Mesodermal cell (in vitro differentiated cells): ENCODE measurements at regions not wholly inside any gene's neighbourhood (a gene's known extent, or its start where the extent isn't known, plus 50 kb on each side); places are given as distances from the start of the nearest gene placed in this dataset.
"Not testable (repeated sequence)": the region's sequence is repeated elsewhere in the genome, so short reads cannot be mapped to it uniquely, and the experiment has no call there.

ENCODE experiments used
- H3K27ac ChIP-seq: 2 replicates; pipeline ENCODE4 v1.7.0; 2013; ENCODE audit warnings: mild to moderate bottlenecking, low read depth, low read length, moderate library complexity; ENCODE audit not compliant: severe bottlenecking
- H3K36me3 ChIP-seq: 2 replicates; pipeline ENCODE4 v1.7.1; 2013; ENCODE audit warnings: mild to moderate bottlenecking, low read length, moderate library complexity; ENCODE audit not compliant: control insufficient read depth, insufficient read depth
- H3K4me1 ChIP-seq: one replicate; pipeline ENCODE4 v1.7.1; 2013; ENCODE audit warnings: mild to moderate bottlenecking, low read length; ENCODE audit not compliant: insufficient read depth, control insufficient read depth, poor library complexity, severe bottlenecking
- H3K4me3 ChIP-seq: 2 replicates; pipeline ENCODE4 v1.7.0; 2013; ENCODE audit warnings: low read length, control low read depth, mild to moderate bottlenecking; ENCODE audit not compliant: insufficient read depth, poor library complexity, severe bottlenecking; ENCODE audit errors: extremely low read depth
- H3K9me3 ChIP-seq: 2 replicates; pipeline ENCODE4 v1.7.1; 2013; ENCODE audit warnings: mild to moderate bottlenecking, low read length, moderate library complexity; ENCODE audit not compliant: control insufficient read depth
- whole genome bisulfite sequencing, 2 experiments: methylation state at CpG; one replicate each; pipeline ENCODE4 v1.1.5; 2013; ENCODE audit warnings: missing lambda C conversion rate in 2 of 2; ENCODE audit not compliant: insufficient coverage in 2 of 2; 5-methylcytosine and 5-hydroxymethylcytosine counted together

GRCh38 chr3:15879787-15880186 lies 82.0 kb upstream of the ANKRD28 start:
- H3K36me3 ChIP-seq, H3K4me1 ChIP-seq, H3K9me3 ChIP-seq, H3K4me3 ChIP-seq, H3K27ac ChIP-seq: not testable (repeated sequence)
- WGBS, 2 experiments: 83 to 100% methylated on average over 2 to 3 of the region's 3 CpGs

- Histone ChIP-seq H3K9me3 (peaks cover 4% of the 10 kb centered on the region), H3K4me1 (no peaks in the 10 kb centered on the region), H3K4me3 (no peak overlapping the region), H3K27ac (no peak overlapping the region), H3K36me3 (no peaks in the 10 kb centered on the region)
- 86 to 94% methylated on average over 2 of the region's 2 CpGs for WGBS, 2 experiments
These were observed 84.8 kb upstream of the ANKRD28 start for GRCh38 chr3:15882577-15882976.

DNA sequence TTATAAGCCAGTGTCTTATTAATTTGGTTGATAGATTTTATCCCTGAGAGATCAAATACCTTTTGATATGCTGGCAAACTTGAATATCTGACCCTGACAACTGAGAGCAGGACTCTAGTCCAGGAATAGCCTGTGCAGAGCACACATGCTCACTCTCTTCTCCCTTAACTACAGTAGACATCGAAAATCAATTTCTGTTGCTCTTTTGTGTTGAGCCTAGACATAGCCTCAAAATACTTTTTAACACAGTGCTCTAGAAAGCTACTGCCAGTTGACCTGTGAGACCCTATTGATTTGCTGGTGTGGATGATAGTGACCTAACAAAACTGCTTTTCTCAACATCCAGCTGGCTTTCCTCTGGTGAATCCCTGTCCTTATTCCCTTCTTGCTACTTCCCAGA lies 86.4 kb upstream of the ANKRD28 start:
- Histone ChIP-seq H3K4me1 (no peaks in the 10 kb centered on the region), H3K9me3 (peaks cover 4% of the 10 kb centered on the region), H3K27ac (no peak overlapping the region), H3K4me3 (no peak overlapping the region), H3K36me3 (no peaks in the 10 kb centered on the region)
- 88% methylated on average over 1 of the region's 1 CpG; no CpG with 5 or more reads in 1 of the 2 experiments for WGBS, 2 experiments

GRCh38 chr3:15886521-15886920 lies 88.7 kb upstream of the ANKRD28 start:
- Histone ChIP-seq H3K4me3 (no peak overlapping the region), H3K4me1 (no peaks in the 10 kb centered on the region), H3K36me3 (no peaks in the 10 kb centered on the region), H3K27ac (no peak overlapping the region), H3K9me3 (peaks cover 4% of the 10 kb centered on the region)

GRCh38 chr3:15887261-15887660 lies 89.5 kb upstream of the ANKRD28 start:
- Histone ChIP-seq H3K27ac (no peak overlapping the region), H3K9me3 (peaks cover 4% of the 10 kb centered on the region), H3K36me3 (no peaks in the 10 kb centered on the region), H3K4me3 (no peak overlapping the region), H3K4me1 (no peaks in the 10 kb centered on the region)

DNA sequence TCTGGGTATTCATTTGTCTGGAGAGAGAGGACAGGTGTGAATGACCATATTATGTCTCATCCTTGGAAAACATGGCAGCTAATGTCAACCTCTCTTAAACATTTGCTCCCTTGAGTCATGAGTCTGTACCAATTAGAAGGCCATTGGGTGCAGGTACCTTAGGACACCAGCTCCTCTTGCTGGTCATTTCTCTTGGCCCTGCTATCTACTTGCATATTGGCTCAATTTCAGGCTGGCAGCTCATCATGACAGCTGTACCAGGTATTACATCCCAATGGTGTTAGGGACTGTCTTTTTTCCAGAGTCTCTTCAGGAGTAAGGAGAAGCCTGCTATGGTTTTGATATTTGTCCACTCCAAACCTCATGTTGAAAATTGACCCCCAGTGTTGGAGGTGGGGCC lies 92.2 kb upstream of the ANKRD28 start:
- no peak overlapping the region for H3K27ac ChIP-seq
- H3K4me3 ChIP-seq: no peak overlapping the region
- peaks cover 4% of the 10 kb centered on the region for H3K9me3 ChIP-seq
- no peaks in the 10 kb centered on the region for H3K36me3 ChIP-seq
- H3K4me1 ChIP-seq: no peaks in the 10 kb centered on the region

DNA sequence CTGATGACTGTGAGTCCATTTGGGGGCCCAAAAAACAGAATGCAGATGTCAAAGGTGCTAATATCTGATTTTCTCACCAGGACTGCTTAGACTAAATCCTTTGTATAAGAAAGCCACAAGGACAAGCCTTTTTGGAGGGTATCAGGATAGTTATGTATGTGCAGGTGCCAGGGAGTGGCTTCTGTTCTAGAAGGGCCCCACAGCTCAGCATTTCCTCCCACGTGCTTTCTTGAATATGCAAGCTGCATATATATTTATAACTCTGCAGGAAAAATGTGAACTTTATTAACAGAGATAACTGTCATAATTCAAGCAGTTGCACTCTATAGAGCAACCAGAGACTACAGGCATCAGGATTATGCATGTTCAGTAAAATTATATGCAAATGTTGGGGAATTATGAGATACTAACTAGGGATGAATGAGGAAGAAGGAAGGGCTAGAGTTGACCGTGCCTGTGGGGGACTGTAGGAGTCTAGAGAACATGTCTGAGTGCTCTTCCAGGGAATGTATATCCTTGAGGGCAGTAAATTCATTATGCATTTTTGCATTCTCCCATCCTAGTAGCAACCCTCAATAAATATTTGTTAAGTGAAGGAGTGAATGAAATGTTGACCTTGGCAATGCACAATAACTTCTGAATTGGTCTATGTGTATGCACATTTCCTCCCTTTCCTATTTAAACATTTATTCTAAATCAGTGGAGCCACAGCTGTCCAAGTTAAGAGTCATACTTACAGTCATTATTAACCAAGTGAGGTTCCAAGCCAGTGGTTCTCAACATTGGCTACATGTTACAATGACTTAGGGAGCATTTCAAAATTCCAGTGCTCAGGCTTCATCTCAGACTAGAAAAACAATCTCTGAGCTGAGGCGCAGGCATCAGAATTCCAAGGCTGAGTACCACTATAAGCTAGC lies 94.8 kb upstream of the ANKRD28 start:
- Histone ChIP-seq H3K4me1 (no peaks in the 10 kb centered on the region), H3K27ac (no peak overlapping the region), H3K4me3 (no peak overlapping the region), H3K9me3 (no peaks in the 10 kb centered on the region), H3K36me3 (no peaks in the 10 kb centered on the region)
- 88 to 90% methylated on average over 2 of the region's 3 CpGs for WGBS, 2 experiments

DNA sequence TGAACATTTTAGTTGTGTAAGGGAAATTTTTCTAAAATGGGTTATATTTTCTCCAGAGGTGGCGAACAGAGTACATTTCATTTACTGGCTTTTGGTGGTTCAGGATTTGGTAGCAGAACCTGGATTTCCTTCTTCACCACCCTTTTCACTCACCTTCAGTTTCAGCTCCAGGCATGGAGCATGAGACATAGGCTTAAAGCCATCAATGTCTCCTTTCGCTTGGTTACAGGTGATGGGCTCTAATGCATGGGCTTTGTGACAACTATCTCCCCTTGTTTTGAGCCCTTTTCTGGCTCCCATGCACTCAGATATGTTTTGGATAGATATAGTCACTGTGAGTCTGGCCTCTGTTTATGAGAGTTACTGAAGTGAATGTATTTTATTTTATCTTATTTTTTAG lies 96.6 kb upstream of the ANKRD28 start:
- Histone ChIP-seq H3K36me3 (no peaks in the 10 kb centered on the region), H3K27ac (no peak overlapping the region), H3K4me3 (no peak overlapping the region), H3K4me1 (no peaks in the 10 kb centered on the region), H3K9me3 (no peaks in the 10 kb centered on the region)
- 100% methylated on average over 1 of the region's 2 CpGs; no CpG with 5 or more reads in 1 of the 2 experiments for WGBS, 2 experiments

DNA sequence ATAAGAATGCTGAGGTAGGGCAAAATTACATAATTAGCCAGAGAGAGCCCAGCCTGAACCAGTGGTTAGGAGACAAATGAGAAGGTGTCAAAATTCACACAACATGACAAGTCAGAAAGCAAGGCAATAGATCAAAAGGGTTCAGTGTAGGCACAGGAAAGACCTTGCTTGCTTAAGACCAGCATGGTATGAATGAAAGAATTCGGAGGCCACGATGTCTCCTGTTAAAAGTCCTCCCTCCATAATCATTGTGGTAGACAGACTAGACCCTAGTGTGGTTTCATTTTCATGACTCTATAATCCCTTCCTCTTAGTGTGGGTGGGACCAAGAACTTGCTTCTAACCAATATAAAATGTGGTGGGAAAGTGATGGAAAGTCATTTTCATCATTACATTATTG lies 98.7 kb upstream of the ANKRD28 start:
- no peak overlapping the region for H3K27ac ChIP-seq
- WGBS, 2 experiments: no CpG with 5 or more reads among the region's 2 CpGs
- H3K4me1 ChIP-seq: no peaks in the 10 kb centered on the region
- H3K36me3 ChIP-seq: no peaks in the 10 kb centered on the region
- H3K9me3 ChIP-seq: no peaks in the 10 kb centered on the region
- no peak overlapping the region for H3K4me3 ChIP-seq

DNA sequence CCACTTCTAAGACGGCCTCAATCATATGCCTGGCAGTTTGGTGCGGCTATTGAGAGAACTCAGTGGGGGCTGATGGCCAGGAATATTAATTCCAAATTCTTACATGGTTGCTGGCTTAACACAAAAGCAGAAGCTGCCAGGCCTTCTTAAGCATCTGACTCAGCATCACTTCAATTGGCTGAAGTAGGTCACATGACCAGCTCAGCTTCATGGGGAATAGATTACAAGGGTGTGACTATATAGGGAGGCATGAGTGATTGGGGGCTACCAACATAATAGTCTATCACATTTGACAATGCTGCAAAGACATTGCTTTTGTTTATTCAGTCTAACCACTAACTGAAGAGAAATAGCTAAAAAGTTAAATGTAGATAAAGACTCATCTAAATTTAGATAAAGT lies 101.6 kb upstream of the ANKRD28 start:
- Histone ChIP-seq H3K27ac (no peak overlapping the region), H3K4me1 (no peaks in the 10 kb centered on the region), H3K9me3 (no peaks in the 10 kb centered on the region), H3K4me3 (no peak overlapping the region), H3K36me3 (no peaks in the 10 kb centered on the region)
- WGBS, 2 experiments: 77 to 100% methylated on average over 1 to 2 of the region's 2 CpGs

- no peaks in the 10 kb centered on the region for H3K9me3 ChIP-seq
- no peak overlapping the region for H3K4me3 ChIP-seq
- 78 to 86% methylated on average over 2 to 3 of the region's 3 CpGs for WGBS, 2 experiments
- no peaks in the 10 kb centered on the region for H3K36me3 ChIP-seq
- no peaks in the 10 kb centered on the region for H3K4me1 ChIP-seq
- H3K27ac ChIP-seq: no peak overlapping the region
These were observed 105.4 kb upstream of the ANKRD28 start for GRCh38 chr3:15903164-15903563.
